SU-DHL-6 (cell line): ENCODE measurements at regions not wholly inside any gene's neighbourhood (a gene's known extent, or its start where the extent isn't known, plus 50 kb on each side); places are given as distances from the start of the nearest gene placed in this dataset.

ENCODE experiments used
- H2AFZ ChIP-seq: fragments of 200-600 bp; sonication (generic); 2 replicates; pipeline ENCODE4 v1.6.1; 2014; ENCODE audit warnings: low read depth, mild to moderate bottlenecking, moderate library complexity, mixed read lengths, antibody characterized with exemption, low read length; ENCODE audit not compliant: severe bottlenecking
- H3F3A ChIP-seq: fragments of 200-600 bp; shearing (Covaris generic); 2 replicates; pipeline ENCODE4 v1.6.0; 2016; ENCODE audit warnings: antibody characterized with exemption, mild to moderate bottlenecking; ENCODE audit not compliant: insufficient read depth
- H3K27ac ChIP-seq: fragments of 200-600 bp; sonication (generic); 2 replicates; pipeline ENCODE4 v1.5.1; 2016; ENCODE audit warnings: low read depth, mild to moderate bottlenecking, low read length, moderate library complexity, mixed read lengths
- H3K27me3 ChIP-seq: fragments of 200-600 bp; sonication (generic), shearing (Covaris generic); 2 replicates; pipeline ENCODE4 v1.6.0; 2014; ENCODE audit warnings: mild to moderate bottlenecking, low read length
- H3K36me3 ChIP-seq: fragments of 200-600 bp; sonication (generic); 2 replicates; pipeline ENCODE4 v1.6.1; 2014; ENCODE audit warnings: mild to moderate bottlenecking, low read length, mixed read lengths
- H3K4me2 ChIP-seq: fragments of 300-600, 200-600 bp; shearing (Covaris generic), sonication (generic); 2 replicates; pipeline ENCODE4 v1.6.0; 2014; ENCODE audit warnings: low read length, low read depth, mild to moderate bottlenecking; ENCODE audit not compliant: poor library complexity, severe bottlenecking
- H3K4me3 ChIP-seq: fragments of 200-600 bp; sonication (generic); 2 replicates; pipeline ENCODE4 v1.5.1; 2014; ENCODE audit warnings: antibody characterized with exemption, low read length, mild to moderate bottlenecking, mixed read lengths; ENCODE audit not compliant: insufficient read depth, poor library complexity, severe bottlenecking
- H3K79me2 ChIP-seq: fragments of 200-600 bp; sonication (generic); 2 replicates; pipeline ENCODE4 v1.6.1; 2014; ENCODE audit warnings: mild to moderate bottlenecking, low read length, moderate library complexity; ENCODE audit not compliant: insufficient read depth
- H3K9ac ChIP-seq: fragments of 200-600 bp; sonication (generic); 2 replicates; pipeline ENCODE4 v1.7.0; 2014; ENCODE audit warnings: mild to moderate bottlenecking, low read length
- H3K9me2 ChIP-seq: fragments of 200-600 bp; sonication (generic); replicated peaks from 2 replicates; pipeline ENCODE4 v1.6.1; 2014; ENCODE audit warnings: low read length; ENCODE audit not compliant: insufficient read depth
- H3K9me3 ChIP-seq: fragments of 200-600 bp; sonication (generic); 2 replicates; pipeline ENCODE4 v1.6.1; 2014; ENCODE audit warnings: low read length, mixed read lengths; ENCODE audit not compliant: insufficient read depth
- H4K20me1 ChIP-seq: fragments of 200-600 bp; sonication (generic); 2 replicates; pipeline ENCODE4 v1.6.1; 2014; ENCODE audit warnings: low read depth, mild to moderate bottlenecking, antibody characterized with exemption, low read length, moderate library complexity, mixed read lengths
- EZH2phosphoT487 ChIP-seq: fragments of 200-600 bp; sonication (generic), shearing (Covaris generic); conservative IDR thresholded peaks from 2 replicates; pipeline ENCODE4 v1.6.1; 2018; ENCODE audit warnings: mild to moderate bottlenecking, antibody characterized with exemption, low read length, moderate library complexity, mixed read lengths
- TF ChIP-seq, protein P1 (sequence below): fragments of 200-600 bp; sonication (generic); IDR thresholded peaks from one replicate; pipeline ENCODE4 v1.5.1; 2017; ENCODE audit warnings: antibody characterized with exemption, mild to moderate bottlenecking, low read length, moderate library complexity; ENCODE audit not compliant: insufficient read depth, poor library complexity, severe bottlenecking

DNA sequence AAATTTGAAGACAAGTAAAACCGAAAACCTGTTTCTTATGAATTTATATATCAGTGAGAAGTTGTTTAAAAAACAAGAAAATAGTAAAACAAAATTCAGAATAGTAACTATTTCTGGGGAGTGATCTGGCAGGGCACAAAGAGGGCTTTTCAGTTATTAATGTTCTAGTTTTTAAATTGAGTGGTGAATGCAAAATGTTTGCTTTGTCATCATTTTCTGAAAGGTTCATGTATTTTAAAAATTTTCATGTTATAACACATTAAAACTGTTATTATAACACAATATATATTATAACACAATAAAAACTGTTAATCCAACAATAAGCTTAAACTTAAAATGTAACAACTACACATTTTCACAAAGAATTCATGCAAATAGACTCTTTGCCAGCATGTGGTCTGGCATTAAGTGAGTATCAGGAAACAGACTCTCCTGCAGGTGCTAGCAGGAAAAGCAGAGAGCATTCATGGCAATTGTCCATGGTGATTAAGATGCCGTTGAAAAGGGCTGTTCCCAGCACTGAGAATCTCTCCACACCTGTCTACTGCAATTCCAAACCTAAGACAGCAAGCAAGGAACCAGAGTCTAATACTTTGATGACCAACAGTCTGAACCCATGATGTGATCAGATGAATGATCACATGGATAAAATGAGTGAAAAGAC, 204.9 kb downstream of the TBX15 start:
- TF ChIP-seq, protein P1, sequence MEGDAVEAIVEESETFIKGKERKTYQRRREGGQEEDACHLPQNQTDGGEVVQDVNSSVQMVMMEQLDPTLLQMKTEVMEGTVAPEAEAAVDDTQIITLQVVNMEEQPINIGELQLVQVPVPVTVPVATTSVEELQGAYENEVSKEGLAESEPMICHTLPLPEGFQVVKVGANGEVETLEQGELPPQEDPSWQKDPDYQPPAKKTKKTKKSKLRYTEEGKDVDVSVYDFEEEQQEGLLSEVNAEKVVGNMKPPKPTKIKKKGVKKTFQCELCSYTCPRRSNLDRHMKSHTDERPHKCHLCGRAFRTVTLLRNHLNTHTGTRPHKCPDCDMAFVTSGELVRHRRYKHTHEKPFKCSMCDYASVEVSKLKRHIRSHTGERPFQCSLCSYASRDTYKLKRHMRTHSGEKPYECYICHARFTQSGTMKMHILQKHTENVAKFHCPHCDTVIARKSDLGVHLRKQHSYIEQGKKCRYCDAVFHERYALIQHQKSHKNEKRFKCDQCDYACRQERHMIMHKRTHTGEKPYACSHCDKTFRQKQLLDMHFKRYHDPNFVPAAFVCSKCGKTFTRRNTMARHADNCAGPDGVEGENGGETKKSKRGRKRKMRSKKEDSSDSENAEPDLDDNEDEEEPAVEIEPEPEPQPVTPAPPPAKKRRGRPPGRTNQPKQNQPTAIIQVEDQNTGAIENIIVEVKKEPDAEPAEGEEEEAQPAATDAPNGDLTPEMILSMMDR: no peak
- no peak for TF ChIP-seq EZH2phosphoT487
- no peaks in the 10 kb centered on the region for H3K27me3 ChIP-seq
- H4K20me1 ChIP-seq: no peaks in the 10 kb centered on the region
- no peak overlapping the region for H3K27ac ChIP-seq
- no peaks in the 10 kb centered on the region for H3K9me3 ChIP-seq
- H3K4me2 ChIP-seq: no peak overlapping the region
- H3K36me3 ChIP-seq: no peaks in the 10 kb centered on the region
- no peak overlapping the region for H3K9ac ChIP-seq
- H3K9me2 ChIP-seq: no peaks in the 10 kb centered on the region
- no peak overlapping the region for H3K4me3 ChIP-seq
- H3K79me2 ChIP-seq: no peaks in the 10 kb centered on the region
- H3F3A ChIP-seq: no peaks in the 10 kb centered on the region
- no peak overlapping the region for H2AFZ ChIP-seq

DNA sequence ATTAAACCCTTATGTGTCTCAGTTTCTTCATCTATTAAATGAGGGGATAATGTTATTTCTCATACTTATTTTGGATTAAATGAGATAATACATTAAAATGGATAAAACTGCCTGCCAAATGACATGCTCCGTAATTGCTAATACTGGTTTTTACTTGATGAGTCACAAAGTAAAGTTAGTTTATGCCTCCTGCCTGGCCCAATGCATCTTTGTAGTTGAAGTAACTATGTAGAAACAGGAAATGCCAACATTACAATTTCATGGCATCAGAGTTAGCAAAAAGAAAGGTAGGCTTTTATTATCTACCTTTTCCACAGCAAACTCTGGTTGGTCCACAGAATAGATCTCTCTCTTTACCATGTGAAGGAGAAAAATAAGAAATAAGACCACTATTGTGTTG, 214.5 kb downstream of the TBX15 start:
- no peaks in the 10 kb centered on the region for H3K27me3 ChIP-seq
- TF ChIP-seq, protein P1: no peak
- TF ChIP-seq EZH2phosphoT487: no peak

DNA sequence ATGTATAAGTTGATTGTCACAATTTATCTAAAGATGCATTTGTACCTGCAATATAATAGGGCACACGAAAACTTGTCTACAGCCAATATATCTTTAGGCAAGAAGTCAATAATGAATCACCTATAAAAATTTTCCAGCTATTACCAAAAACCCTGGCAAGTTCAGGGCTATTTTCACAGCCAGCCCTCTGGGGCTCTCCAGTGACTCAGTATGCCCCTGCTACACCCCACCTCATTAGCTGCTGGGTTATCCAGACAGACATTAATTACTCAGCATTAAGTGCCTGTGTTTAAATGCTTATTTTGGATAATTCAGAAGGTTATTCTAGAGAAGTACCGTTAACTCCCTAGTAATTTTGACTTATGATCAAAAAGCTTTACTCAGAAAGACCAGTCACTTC, 220.2 kb downstream of the TBX15 start:
- Histone ChIP-seq H3K79me2 (no peaks in the 10 kb centered on the region), H3K9ac (no peak overlapping the region), H3F3A (no peaks in the 10 kb centered on the region), H3K4me2 (no peak overlapping the region), H3K36me3 (no peaks in the 10 kb centered on the region), H3K27me3 (no peaks in the 10 kb centered on the region), H3K4me3 (no peak overlapping the region), H3K9me2 (no peaks in the 10 kb centered on the region), H3K27ac (no peak overlapping the region), H4K20me1 (no peaks in the 10 kb centered on the region), H2AFZ (no peak overlapping the region), H3K9me3 (no peaks in the 10 kb centered on the region; the same call in 1 of the 2 replicates)
- TF ChIP-seq EZH2phosphoT487: no peak
- TF ChIP-seq, protein P1: no peak

More for the DNA sequence above, 214.5 kb downstream of the TBX15 start:
- no peaks in the 10 kb centered on the region for H3F3A ChIP-seq
- H3K9me2 ChIP-seq: no peaks in the 10 kb centered on the region
- no peak overlapping the region for H3K27ac ChIP-seq
- no peaks in the 10 kb centered on the region for H3K79me2 ChIP-seq
- H3K4me2 ChIP-seq: no peak overlapping the region
- no peak overlapping the region for H3K9ac ChIP-seq
- no peaks in the 10 kb centered on the region for H3K9me3 ChIP-seq
- no peak overlapping the region for H3K4me3 ChIP-seq
- no peaks in the 10 kb centered on the region for H4K20me1 ChIP-seq
- H2AFZ ChIP-seq: no peak overlapping the region
- H3K36me3 ChIP-seq: no peaks in the 10 kb centered on the region
